Astrocyte (in vitro differentiated cells and primary cell): ENCODE measurements at regions not wholly inside any gene's neighbourhood (a gene's known extent, or its start where the extent isn't known, plus 50 kb on each side); places are given as distances from the start of the nearest gene placed in this dataset.
A peak's percentile ranks its signal among the peaks of the same experiment; 100 is the strongest.

Experiments
- DNase-seq: peaks from one replicate; pipeline ENCODE4 v3.0.0-alpha.2; 2010; ENCODE audit warnings: low read depth
- FAIRE-seq: peaks from 2 replicates; lab custom pipeline; 2011; peaks lifted over from hg19 to GRCh38; lab: Jason Lieb, UNC
- H2AFZ ChIP-seq: 2 replicates; pipeline ENCODE4 v1.6.0; 2012; ENCODE audit warnings: low read depth, low read length, inconsistent platforms
- H3K27ac ChIP-seq: 2 replicates; pipeline ENCODE4 v1.5.1; 2011; ENCODE audit warnings: low read depth, low read length, inconsistent platforms
- H3K27me3 ChIP-seq: 2 replicates; pipeline ENCODE4 v1.6.0; 2011; ENCODE audit warnings: low read length, inconsistent platforms; ENCODE audit not compliant: insufficient read depth
- H3K36me3 ChIP-seq: 2 replicates; pipeline ENCODE4 v1.5.1; 2011; ENCODE audit warnings: low read length, inconsistent platforms; ENCODE audit not compliant: insufficient read depth
- H3K4me1 ChIP-seq: 2 replicates; pipeline ENCODE4 v1.5.1; 2011; ENCODE audit warnings: low read length, inconsistent platforms; ENCODE audit not compliant: insufficient read depth
- H3K4me2 ChIP-seq: 2 replicates; pipeline ENCODE4 v1.6.0; 2012; ENCODE audit warnings: low read length, inconsistent platforms
- H3K4me3 ChIP-seq: 2 replicates; pipeline ENCODE4 v1.5.1; 2011; ENCODE audit warnings: low read depth, mild to moderate bottlenecking, low read length, inconsistent platforms; ENCODE audit not compliant: insufficient read depth
- H3K79me2 ChIP-seq: 2 replicates; pipeline ENCODE4 v1.6.0; 2012; ENCODE audit warnings: mild to moderate bottlenecking, low read length, inconsistent platforms; ENCODE audit not compliant: insufficient read depth
- H3K9ac ChIP-seq: 2 replicates; pipeline ENCODE4 v1.6.0; 2012; ENCODE audit warnings: mild to moderate bottlenecking, low read length, inconsistent platforms
- H3K9me3 ChIP-seq: 2 replicates; pipeline ENCODE4 v1.5.1; 2012; ENCODE audit warnings: low read depth, mild to moderate bottlenecking, low read length, inconsistent platforms; ENCODE audit not compliant: insufficient read depth
- H4K20me1 ChIP-seq: 2 replicates; pipeline ENCODE4 v1.6.0; 2012; ENCODE audit warnings: low read length, inconsistent platforms; ENCODE audit not compliant: insufficient read depth
- H3K27ac Mint-ChIP-seq: one replicate; pipeline ENCODE4 v1.8.0; 2021; ENCODE audit warnings: mild to moderate bottlenecking, mixed read lengths; ENCODE audit not compliant: unreplicated experiment
- H3K27me3 Mint-ChIP-seq: one replicate; pipeline ENCODE4 v1.8.0; 2021; ENCODE audit warnings: low read depth, mixed read lengths; ENCODE audit not compliant: unreplicated experiment
- H3K36me3 Mint-ChIP-seq: one replicate; pipeline ENCODE4 v1.8.0; 2021; ENCODE audit warnings: low read depth, mixed read lengths; ENCODE audit not compliant: unreplicated experiment
- H3K4me1 Mint-ChIP-seq: one replicate; pipeline ENCODE4 v1.8.0; 2021; ENCODE audit warnings: low read depth, mixed read lengths; ENCODE audit not compliant: unreplicated experiment
- H3K4me3 Mint-ChIP-seq: one replicate; pipeline ENCODE4 v1.8.0; 2021; ENCODE audit warnings: mild to moderate bottlenecking, moderate library complexity, mixed read lengths; ENCODE audit not compliant: unreplicated experiment
- H3K9me3 Mint-ChIP-seq: one replicate; pipeline ENCODE4 v1.8.0; 2021; ENCODE audit warnings: mild to moderate bottlenecking, mixed read lengths; ENCODE audit not compliant: unreplicated experiment
- CTCF ChIP-seq: IDR thresholded peaks from 2 replicates; pipeline ENCODE4 v1.5.1; 2011; ENCODE audit warnings: low read depth, mild to moderate bottlenecking, inconsistent platforms, low read length, moderate library complexity; ENCODE audit not compliant: insufficient read depth
- EZH2 ChIP-seq: IDR thresholded peaks from 2 replicates; pipeline ENCODE4 v1.6.1; 2012; ENCODE audit warnings: mild to moderate bottlenecking, low read length, inconsistent platforms; ENCODE audit not compliant: insufficient read depth

GRCh38 chr4:189267312-189267965, 673.2 kb upstream of the FRG1 start:
- no peak for FAIRE-seq
- H3K4me3 Mint-ChIP-seq, result no peak overlapping the region

GRCh38 chr4:189278597-189279165, 662.0 kb upstream of the FRG1 start:
- Histone ChIP-seq H2AFZ (no peak overlapping the region), H3K4me1 (no peaks in the 10 kb centered on the region), H3K9ac (no peak overlapping the region), H4K20me1 (no peaks in the 10 kb centered on the region), H3K9me3 (peaks cover 8% of the 10 kb centered on the region), H3K27ac (no peak overlapping the region), H3K4me2 (no peak overlapping the region), H3K27me3 (no peaks in the 10 kb centered on the region), H3K79me2 (no peaks in the 10 kb centered on the region), H3K4me3 (no peak overlapping the region), H3K36me3 (no peaks in the 10 kb centered on the region)
- Mint-ChIP-seq H3K27me3 (no peaks in the 10 kb centered on the region), H3K27ac (peak overlapping the region; percentile 70), H3K9me3 (peaks cover 4% of the 10 kb centered on the region), H3K4me3 (no peak overlapping the region), H3K36me3 (no peaks in the 10 kb centered on the region), H3K4me1 (peaks cover 10% of the 10 kb centered on the region)
- no peak for FAIRE-seq
- TF ChIP-seq CTCF, result no peak
- no peak for TF ChIP-seq EZH2
- DNase-seq, result no peak

More at GRCh38 chr4:189267312-189267965, 673.2 kb upstream of the FRG1 start:
- H3K27me3 Mint-ChIP-seq, result no peaks in the 10 kb centered on the region
- Histone ChIP-seq H3K36me3 (no peaks in the 10 kb centered on the region), H2AFZ (no peak overlapping the region), H3K27me3 (no peaks in the 10 kb centered on the region), H3K79me2 (no peaks in the 10 kb centered on the region), H3K9me3 (peaks cover 3% of the 10 kb centered on the region), H3K4me3 (no peak overlapping the region), H3K27ac (no peak overlapping the region), H3K4me1 (no peaks in the 10 kb centered on the region), H4K20me1 (no peaks in the 10 kb centered on the region), H3K4me2 (no peak overlapping the region), H3K9ac (no peak overlapping the region)
- H3K4me1 Mint-ChIP-seq, result no peaks in the 10 kb centered on the region
- TF ChIP-seq CTCF (no peak), EZH2 (no peak)
- H3K9me3 Mint-ChIP-seq, result no peaks in the 10 kb centered on the region
- no peak overlapping the region for H3K27ac Mint-ChIP-seq
- no peaks in the 10 kb centered on the region for H3K36me3 Mint-ChIP-seq
- no peak for DNase-seq

- Mint-ChIP-seq H3K9me3 (peaks cover 4% of the 10 kb centered on the region), H3K36me3 (no peaks in the 10 kb centered on the region)
- no peak for TF ChIP-seq CTCF
- no peak for TF ChIP-seq EZH2
Measured at GRCh38 chr4:189279188-189279587, 661.5 kb upstream of the FRG1 start.

More at GRCh38 chr4:189279188-189279587, 661.5 kb upstream of the FRG1 start:
- Mint-ChIP-seq H3K4me1 (peaks cover 10% of the 10 kb centered on the region), H3K27ac (peak overlapping the region; percentile 70), H3K4me3 (no peak overlapping the region), H3K27me3 (no peaks in the 10 kb centered on the region)
- DNase-seq, result no peak
- Histone ChIP-seq H3K79me2 (no peaks in the 10 kb centered on the region), H2AFZ (no peak overlapping the region), H3K27me3 (no peaks in the 10 kb centered on the region), H3K9me3 (peaks cover 11% of the 10 kb centered on the region), H3K4me2 (no peak overlapping the region), H4K20me1 (no peaks in the 10 kb centered on the region), H3K4me3 (no peak overlapping the region), H3K9ac (no peak overlapping the region), H3K36me3 (no peaks in the 10 kb centered on the region), H3K27ac (no peak overlapping the region), H3K4me1 (no peaks in the 10 kb centered on the region)
- FAIRE-seq, result no peak
